GM19397 (cell line): ENCODE measurements at regions not wholly inside any gene's neighbourhood (a gene's known extent, or its start where the extent isn't known, plus 50 kb on each side); places are given as distances from the start of the nearest gene placed in this dataset.
"Not testable (repeated sequence)": the region's sequence is repeated elsewhere in the genome, so short reads cannot be mapped to it uniquely, and the experiment has no call there.

Experiments
- ATAC-seq: cut with Tn5 transposase; IDR thresholded peaks from one replicate; pipeline ENCODE4 v1.9.1; 2021; ENCODE audit warnings: mild to moderate bottlenecking, moderate library complexity; ENCODE audit not compliant: unreplicated experiment

GRCh38 chr2:84158605-84159004 lies 300.5 kb downstream of the SUCLG1 start:
- ATAC-seq, result no peak

DNA sequence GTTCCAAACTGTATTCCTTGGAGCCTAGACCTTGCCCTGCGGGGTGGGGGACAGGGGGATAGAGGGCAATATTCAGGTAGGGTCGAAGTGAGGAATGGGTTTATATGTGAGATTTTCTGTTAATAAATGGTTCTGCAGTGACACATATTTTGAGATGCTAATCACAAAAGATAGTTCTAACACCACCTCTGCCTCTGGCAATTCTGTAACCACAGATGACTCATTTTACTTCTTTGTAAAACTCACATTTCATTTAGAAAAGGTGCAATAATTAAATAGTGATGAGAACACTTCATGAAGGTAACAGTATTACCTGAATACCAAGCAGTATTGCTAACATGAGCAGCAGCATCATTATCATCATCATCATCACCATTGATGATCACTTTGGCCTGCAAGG lies 306.6 kb downstream of the SUCLG1 start:
- ATAC-seq, result no peak

DNA sequence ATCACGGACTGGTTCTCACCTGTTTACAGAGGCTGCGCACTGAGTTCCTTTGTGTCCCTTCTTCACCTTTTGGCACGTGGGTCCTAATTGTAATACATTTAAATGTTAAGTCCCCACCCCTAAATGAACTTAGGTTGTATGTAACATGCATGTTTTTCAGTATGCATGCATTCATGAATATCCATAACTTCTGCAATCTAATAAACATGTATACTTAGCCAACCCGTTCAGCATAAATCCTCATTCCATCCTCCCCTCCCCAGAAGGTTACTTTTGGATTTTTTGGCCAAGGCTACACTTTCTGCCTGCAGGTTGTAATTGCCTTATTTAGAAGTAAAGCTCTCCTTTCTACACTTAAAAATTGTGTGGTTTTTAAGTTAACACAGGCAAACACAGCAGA lies 314.7 kb downstream of the SUCLG1 start:
- no peak for ATAC-seq

DNA sequence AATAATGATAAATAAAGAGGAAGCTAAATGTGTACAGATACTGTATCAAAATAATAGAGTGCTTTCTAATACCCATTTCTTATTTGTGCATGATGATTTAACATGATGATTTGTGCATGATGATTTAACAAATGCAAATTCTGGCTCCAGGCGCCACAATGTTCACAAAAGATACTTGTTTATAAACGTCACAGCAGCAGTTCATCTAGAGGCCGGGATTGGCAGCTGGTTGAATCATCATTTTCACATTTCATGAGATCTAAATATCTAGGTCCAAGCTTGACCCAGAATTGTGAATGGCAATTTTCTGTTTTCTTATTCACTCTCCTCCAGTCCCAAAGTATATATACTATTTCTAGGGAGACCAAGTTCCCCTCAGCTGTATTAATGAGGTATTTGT lies 322.0 kb downstream of the SUCLG1 start:
- ATAC-seq, result no peak

DNA sequence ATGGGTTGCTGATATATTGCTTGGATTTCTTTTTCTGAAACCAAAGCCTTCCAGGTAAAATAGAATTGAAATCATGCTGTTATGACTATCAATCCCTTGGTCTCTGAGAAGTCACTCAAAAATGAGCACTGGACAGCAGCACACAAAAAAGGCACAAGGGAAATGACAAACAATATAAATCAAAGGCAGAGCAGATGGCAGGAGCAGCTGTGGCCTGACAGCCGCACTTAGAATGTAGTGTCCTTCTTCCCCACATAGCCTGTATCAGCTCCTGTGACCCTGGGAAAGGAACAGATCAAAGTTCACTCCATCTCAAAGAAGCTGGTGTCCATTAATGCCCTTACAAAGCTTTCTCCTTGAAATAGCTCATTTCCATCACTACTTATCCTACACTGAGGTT lies 326.7 kb downstream of the SUCLG1 start:
- ATAC-seq, result no peak

- ATAC-seq, result no peak
Measured at GRCh38 chr2:84131278-84131830, 327.7 kb downstream of the SUCLG1 start.

DNA sequence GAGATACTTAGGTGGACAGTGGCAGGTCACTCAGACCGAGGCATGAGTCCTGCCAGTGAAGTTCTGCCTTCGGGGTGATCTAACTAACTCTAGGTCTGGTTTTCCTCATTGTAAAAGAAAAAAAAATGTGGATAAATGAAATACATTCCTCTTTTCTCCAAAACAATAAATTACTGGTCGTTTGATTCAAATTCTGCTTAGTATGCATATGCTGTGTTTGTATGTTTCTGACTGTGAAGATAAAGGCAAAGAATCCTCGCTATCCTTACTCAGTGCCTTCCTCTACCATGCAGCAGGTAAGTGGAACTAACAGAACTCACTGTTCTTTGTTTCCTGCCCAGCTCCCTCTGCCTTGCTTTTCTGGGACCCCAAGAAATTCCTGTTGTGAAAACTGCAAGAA lies 330.1 kb downstream of the SUCLG1 start:
- no peak for ATAC-seq

GRCh38 chr2:84127812-84128211 lies 331.3 kb downstream of the SUCLG1 start:
- not testable (repeated sequence) for ATAC-seq

DNA sequence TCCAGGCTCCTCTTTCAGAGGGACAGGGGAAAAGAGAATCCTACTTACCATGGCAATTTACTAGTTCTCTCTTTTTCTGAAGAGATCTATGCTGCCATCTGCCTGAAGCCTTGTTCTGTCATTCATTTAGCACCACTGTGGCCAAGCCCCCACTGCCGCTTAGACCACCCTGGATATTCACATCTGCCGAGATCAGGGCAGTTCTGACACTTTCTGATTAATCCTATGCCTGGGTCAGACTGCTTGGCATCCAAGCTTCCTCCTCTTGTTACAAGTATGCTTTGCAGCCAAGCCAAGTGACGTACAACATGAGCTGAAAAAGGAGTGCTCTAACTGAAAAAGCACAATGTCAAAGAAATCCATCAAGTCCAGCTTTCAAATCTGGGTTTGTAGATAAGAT lies 332.6 kb downstream of the SUCLG1 start:
- ATAC-seq, result no peak

DNA sequence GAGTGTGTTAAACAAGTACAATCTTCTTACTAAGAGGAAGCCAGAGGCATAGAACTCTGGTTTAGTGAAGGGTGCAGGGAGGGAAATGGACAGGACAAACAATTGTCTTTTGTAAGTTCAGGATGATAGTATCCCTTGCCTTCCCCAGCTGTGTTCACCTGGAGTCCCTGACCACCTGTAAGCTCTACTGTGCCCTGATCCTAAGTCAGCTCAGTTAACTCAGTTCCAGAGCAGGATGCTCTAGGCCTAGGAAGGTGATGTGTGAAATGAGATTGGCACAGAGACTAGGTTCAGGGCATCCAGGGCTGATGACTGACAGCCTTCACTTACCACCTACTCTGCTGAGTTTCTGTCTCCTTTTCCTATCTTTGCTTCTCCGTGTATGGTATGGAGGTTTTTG lies 333.0 kb downstream of the SUCLG1 start:
- ATAC-seq, result no peak

DNA sequence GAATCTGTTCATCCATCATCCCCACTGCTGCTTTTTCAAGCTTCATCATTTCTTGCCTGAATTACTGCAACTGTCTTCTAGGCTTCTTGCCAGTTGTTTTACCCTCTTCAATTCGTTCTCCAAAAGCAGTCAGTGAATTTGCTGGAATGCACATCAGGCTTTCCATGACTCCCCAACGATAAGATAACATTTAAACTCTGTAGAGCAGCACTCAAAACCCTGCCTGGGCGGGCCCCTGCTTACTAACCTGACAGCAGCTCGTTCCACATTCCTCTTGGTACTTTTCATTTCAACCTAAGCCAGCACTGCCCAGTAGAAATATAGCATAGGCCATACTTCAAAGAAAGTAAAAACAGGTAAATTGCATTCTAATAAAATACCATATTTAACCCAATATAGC lies 342.9 kb downstream of the SUCLG1 start:
- no peak for ATAC-seq

- ATAC-seq, result peak; percentile 84
Measured at GRCh38 chr2:84115173-84115857, 343.8 kb downstream of the SUCLG1 start.

GRCh38 chr2:84103816-84104527 lies 355.1 kb downstream of the SUCLG1 start:
- ATAC-seq, result not testable (repeated sequence)

GRCh38 chr2:84102274-84102673 lies 356.8 kb downstream of the SUCLG1 start:
- no peak for ATAC-seq

DNA sequence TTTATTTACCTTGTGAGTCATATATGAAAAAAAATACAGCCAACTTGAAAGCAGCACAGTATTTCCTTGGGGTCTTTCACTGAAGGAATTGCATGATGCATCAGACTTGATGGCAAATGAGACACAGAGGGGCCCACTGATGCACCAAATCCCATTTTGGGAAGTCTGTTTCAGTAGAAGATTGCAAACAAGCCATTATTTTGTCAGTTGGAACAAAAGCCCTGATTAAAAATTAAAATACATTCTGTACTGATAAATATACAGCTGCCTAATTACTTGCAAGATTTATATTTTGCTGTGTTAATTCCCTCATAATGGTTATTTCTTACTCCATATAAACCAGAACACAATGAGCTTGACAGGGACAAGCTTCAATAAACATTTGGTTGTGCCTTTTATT lies 370.4 kb downstream of the SUCLG1 start:
- no peak for ATAC-seq

GRCh38 chr2:84085562-84085961 lies 373.5 kb downstream of the SUCLG1 start:
- ATAC-seq, result no peak

DNA sequence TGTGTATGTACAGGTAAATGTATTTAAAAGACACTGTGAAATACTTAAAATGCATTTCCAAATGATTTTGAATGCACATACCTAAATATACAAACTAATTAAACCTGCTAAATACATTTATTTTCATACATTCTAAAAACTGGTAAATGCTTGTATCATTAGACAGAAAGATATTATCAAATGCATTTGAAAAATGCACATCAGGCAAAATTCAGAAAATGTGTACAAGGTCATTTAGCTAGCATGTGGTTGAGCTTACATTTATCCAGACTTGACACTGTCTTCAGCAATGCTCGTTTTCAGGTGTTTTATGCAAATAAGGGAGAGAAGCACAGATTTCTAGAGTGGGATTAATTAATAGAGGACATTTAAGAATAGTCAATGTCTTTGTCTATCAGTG lies 374.2 kb downstream of the SUCLG1 start:
- ATAC-seq, result no peak

DNA sequence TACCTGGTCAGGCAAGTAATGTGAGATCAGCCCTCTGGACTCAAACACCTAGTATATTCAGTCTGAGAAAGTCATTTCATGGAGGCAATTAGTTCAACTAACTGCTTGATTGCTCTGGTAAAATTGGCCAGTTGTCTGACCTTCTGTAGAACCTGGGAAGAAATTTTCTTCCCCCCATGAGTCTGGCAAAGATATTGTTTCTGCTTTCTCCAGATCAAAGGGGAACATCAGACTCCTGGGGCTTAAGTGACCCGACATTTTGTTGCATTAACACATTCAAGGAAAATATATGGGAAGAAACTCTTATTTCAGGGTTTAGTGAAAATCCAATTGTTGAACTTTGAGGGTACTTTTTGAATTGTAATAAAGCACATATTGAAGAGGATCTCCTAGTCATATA lies 375.1 kb downstream of the SUCLG1 start:
- ATAC-seq, result no peak

GRCh38 chr2:84078471-84078870 lies 380.6 kb downstream of the SUCLG1 start:
- no peak for ATAC-seq

DNA sequence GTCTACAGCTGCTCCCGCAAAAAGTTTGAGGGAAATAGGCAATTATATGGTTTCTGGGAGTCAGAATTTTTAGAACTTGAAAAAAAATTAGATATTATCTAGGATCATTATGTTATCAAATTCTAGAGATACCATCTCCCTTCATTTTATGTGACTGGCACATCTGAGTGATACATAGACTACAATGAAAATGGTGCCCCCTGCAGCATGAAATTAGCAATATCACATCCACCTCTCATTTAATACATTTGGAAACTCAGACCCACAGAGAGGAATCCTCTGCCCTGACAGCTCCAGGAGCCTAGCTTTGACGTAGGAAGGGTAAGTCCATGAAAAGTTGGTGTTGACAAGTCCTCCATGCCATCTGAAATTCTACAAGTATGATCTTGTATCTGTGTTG lies 381.6 kb downstream of the SUCLG1 start:
- ATAC-seq, result no peak

- ATAC-seq, result no peak
Measured at GRCh38 chr2:84071050-84071449, 388.0 kb downstream of the SUCLG1 start.

DNA sequence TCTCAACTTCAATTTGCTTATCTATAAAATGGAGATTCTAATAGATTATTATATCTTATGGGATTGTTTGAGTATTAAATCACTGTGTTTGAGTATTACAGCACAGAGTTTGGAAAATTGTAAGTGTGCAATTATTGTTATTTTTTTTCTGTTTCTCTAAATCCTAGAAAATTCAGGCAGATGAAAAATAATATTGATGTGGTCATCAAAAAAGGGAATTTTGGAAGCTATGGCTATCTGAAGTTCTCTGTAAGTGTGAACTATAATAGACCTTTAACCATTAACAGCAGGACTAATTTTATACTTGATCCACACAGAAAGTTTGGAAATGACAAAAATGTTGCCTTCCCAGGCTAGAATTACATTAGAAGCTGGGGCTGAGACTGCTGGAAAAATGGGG lies 393.2 kb downstream of the SUCLG1 start:
- no peak for ATAC-seq
